Mammary epithelial cell (primary cell): ENCODE measurements at regions not wholly inside any gene's neighbourhood (a gene's known extent, or its start where the extent isn't known, plus 50 kb on each side); places are given as distances from the start of the nearest gene placed in this dataset.

Experiments
- EZH2 ChIP-seq: IDR thresholded peaks from 2 replicates; pipeline ENCODE4 v1.6.1; 2012; ENCODE audit warnings: low read length, inconsistent platforms, borderline replicate concordance
- TF ChIP-seq, protein P1 (sequence below), 2 donors: IDR thresholded peaks in 1 of 2; conservative IDR thresholded peaks in 1 of 2; 2 replicates each; pipeline ENCODE4 v1.5.1; 2011 to 2012; ENCODE audit warnings: inconsistent platforms in 2 of 2, low read length in 2 of 2, mild to moderate bottlenecking in 2 of 2, control low read depth in 1 of 2, low read depth in 1 of 2; ENCODE audit not compliant: insufficient read depth in 1 of 2; ENCODE audit errors: extremely low read depth in 1 of 2

DNA sequence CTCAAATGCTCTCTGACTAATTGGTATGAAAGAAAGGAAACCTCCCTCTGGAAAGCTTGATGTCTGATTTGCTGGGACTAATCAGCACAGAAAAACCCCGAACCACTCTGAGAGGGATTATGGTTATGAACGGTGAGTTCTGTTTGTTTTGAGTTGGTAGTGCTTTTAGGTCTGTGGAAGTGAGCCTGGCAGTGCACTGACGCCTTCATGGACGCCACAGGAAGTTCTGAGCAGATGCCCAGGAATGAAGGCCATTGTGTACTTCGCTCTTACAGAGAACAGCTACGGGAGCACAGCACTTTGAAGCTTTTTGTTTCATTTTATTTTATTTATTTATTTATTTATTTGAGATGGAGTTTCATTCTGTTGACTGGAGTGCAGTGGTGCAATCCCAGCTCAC lies 754.1 kb downstream of the QKI start:
- TF ChIP-seq, protein P1, sequence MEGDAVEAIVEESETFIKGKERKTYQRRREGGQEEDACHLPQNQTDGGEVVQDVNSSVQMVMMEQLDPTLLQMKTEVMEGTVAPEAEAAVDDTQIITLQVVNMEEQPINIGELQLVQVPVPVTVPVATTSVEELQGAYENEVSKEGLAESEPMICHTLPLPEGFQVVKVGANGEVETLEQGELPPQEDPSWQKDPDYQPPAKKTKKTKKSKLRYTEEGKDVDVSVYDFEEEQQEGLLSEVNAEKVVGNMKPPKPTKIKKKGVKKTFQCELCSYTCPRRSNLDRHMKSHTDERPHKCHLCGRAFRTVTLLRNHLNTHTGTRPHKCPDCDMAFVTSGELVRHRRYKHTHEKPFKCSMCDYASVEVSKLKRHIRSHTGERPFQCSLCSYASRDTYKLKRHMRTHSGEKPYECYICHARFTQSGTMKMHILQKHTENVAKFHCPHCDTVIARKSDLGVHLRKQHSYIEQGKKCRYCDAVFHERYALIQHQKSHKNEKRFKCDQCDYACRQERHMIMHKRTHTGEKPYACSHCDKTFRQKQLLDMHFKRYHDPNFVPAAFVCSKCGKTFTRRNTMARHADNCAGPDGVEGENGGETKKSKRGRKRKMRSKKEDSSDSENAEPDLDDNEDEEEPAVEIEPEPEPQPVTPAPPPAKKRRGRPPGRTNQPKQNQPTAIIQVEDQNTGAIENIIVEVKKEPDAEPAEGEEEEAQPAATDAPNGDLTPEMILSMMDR (conservative IDR thresholded peaks at IDR 0.05 in 1 of 2, IDR thresholded peaks at IDR 0.05 in 1 of 2; ENCODE audit: extremely low read depth in 1 of 2, insufficient read depth in 1 of 2, low read depth in 1 of 2, low read length in 2 of 2), result no peak
- no peak for TF ChIP-seq EZH2
